ENCODE measurements at regions not wholly inside any gene's neighbourhood (a gene's known extent, or its start where the extent isn't known, plus 50 kb on each side); places are given as distances from the start of the nearest gene placed in this dataset.

DNA sequence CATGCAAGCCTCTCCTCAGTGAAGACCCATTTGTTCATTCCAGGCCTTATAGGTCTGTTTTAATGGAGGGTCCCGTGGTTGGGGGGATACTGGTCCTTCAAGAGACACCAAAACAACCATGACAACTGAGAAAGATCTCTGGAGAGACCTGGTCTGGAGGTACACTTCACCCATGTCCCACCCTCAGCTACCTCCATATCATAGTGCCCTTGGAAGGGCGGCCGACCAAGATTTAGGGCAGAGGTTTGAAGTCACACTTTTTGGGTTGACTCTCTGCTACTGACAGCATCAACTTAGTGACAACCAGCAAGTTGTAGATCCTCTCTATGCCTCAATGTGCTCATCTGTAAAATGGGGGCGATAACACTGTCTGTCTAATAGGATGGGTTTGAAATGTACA, 177.3 kb downstream of the TSHZ3 start:
- DNase-seq (ENCODE audit: low spot score): peak; percentile 16
- TF ChIP-seq, protein P1, sequence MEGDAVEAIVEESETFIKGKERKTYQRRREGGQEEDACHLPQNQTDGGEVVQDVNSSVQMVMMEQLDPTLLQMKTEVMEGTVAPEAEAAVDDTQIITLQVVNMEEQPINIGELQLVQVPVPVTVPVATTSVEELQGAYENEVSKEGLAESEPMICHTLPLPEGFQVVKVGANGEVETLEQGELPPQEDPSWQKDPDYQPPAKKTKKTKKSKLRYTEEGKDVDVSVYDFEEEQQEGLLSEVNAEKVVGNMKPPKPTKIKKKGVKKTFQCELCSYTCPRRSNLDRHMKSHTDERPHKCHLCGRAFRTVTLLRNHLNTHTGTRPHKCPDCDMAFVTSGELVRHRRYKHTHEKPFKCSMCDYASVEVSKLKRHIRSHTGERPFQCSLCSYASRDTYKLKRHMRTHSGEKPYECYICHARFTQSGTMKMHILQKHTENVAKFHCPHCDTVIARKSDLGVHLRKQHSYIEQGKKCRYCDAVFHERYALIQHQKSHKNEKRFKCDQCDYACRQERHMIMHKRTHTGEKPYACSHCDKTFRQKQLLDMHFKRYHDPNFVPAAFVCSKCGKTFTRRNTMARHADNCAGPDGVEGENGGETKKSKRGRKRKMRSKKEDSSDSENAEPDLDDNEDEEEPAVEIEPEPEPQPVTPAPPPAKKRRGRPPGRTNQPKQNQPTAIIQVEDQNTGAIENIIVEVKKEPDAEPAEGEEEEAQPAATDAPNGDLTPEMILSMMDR (IDR thresholded peaks at IDR 0.05): no peak
- Histone ChIP-seq H3K27me3 (no peaks in the 10 kb centered on the region), H3K4me3 (no peak overlapping the region), H3K9me3 (no peaks in the 10 kb centered on the region), H3K27ac (no peak overlapping the region), H3K4me1 (no peaks in the 10 kb centered on the region), H3K36me3 (no peaks in the 10 kb centered on the region)

GRCh38 chr19:31170046-31170445, 179.2 kb downstream of the TSHZ3 start:
- H3K27me3 ChIP-seq: no peaks in the 10 kb centered on the region
- H3K9me3 ChIP-seq: no peaks in the 10 kb centered on the region
- no peaks in the 10 kb centered on the region for H3K36me3 ChIP-seq
- TF ChIP-seq, protein P1 (IDR thresholded peaks at IDR 0.05): no peak
- DNase-seq (ENCODE audit: low spot score): peak; percentile 34
- no peaks in the 10 kb centered on the region for H3K4me1 ChIP-seq
- no peak overlapping the region for H3K4me3 ChIP-seq
- no peak overlapping the region for H3K27ac ChIP-seq

DNA sequence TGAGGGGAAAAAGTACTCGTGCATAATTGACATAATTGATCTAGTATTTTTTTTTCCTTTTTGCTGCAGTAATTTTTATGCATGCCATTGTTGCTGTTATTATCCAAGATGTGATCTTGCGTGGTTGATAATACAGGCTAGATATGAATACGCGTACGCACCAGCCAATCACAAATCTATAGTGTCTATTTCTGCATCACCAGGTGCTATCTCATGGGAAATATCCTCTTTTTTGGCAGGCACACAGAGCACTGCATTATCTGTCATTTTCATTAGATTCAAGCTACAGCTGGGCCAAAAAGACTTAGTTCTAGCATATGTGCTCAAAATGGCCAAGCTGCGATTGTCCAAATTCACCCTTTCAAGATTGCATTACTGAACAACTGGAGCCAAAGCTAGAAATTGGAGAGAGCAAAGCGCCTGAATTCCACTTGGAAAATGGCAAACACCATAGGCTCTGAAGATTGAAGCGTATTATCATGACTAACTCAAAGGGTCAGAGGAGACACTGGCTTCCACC, 181.1 kb downstream of the TSHZ3 start:
- Histone ChIP-seq H3K9me3 (no peaks in the 10 kb centered on the region), H3K4me3 (no peak overlapping the region), H3K27ac (no peak overlapping the region), H3K27me3 (no peaks in the 10 kb centered on the region), H3K4me1 (no peaks in the 10 kb centered on the region), H3K36me3 (no peaks in the 10 kb centered on the region)
- DNase-seq (ENCODE audit: low spot score): no peak
- TF ChIP-seq, protein P1 (IDR thresholded peaks at IDR 0.05): no peak

DNA sequence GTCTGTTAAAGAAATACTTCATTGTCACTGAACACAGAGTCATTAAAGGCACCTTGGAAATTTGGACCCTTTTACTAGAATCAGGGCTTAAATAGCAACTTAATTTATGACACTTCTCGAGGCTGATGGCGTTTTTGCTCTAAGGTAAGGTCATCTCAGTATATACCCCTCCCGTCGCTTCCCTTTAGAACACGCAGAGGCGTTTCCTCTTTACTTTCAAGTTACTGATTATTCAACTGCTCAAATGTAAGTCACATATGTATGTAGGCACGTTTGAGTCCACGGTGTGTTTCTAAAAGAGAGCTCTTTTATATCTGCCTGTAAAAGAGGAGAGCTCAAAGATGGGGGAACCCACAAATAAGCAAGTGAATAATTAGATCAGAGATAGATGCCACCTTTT, 181.5 kb downstream of the TSHZ3 start:
- Histone ChIP-seq H3K4me1 (no peaks in the 10 kb centered on the region), H3K9me3 (no peaks in the 10 kb centered on the region), H3K27me3 (no peaks in the 10 kb centered on the region), H3K27ac (no peak overlapping the region), H3K36me3 (no peaks in the 10 kb centered on the region), H3K4me3 (no peak overlapping the region)
- peak; percentile 2 for DNase-seq (ENCODE audit: low spot score)
- TF ChIP-seq, protein P1 (IDR thresholded peaks at IDR 0.05): no peak

- no peaks in the 10 kb centered on the region for H3K27me3 ChIP-seq
- TF ChIP-seq, protein P1 (IDR thresholded peaks at IDR 0.05): no peak
- H3K4me1 ChIP-seq: no peaks in the 10 kb centered on the region
These were observed 183.0 kb downstream of the TSHZ3 start for GRCh38 chr19:31166206-31166605.

GRCh38 chr19:31164791-31165251, 184.4 kb downstream of the TSHZ3 start:
- Histone ChIP-seq H3K4me3 (no peak overlapping the region), H3K27me3 (no peaks in the 10 kb centered on the region), H3K4me1 (no peaks in the 10 kb centered on the region), H3K9me3 (no peaks in the 10 kb centered on the region), H3K36me3 (no peaks in the 10 kb centered on the region), H3K27ac (no peak overlapping the region)
- no peak for DNase-seq (ENCODE audit: low spot score)
- TF ChIP-seq, protein P1 (IDR thresholded peaks at IDR 0.05): no peak

More at GRCh38 chr19:31166206-31166605, 183.0 kb downstream of the TSHZ3 start:
- no peak overlapping the region for H3K27ac ChIP-seq
- no peak overlapping the region for H3K4me3 ChIP-seq
- no peaks in the 10 kb centered on the region for H3K9me3 ChIP-seq
- DNase-seq (ENCODE audit: low spot score): peak; percentile 23
- no peaks in the 10 kb centered on the region for H3K36me3 ChIP-seq

Data from right atrium auricular region (tissue), 2 donors.